HFF-Myc (cell line): ENCODE measurements at regions not wholly inside any gene's neighbourhood (a gene's known extent, or its start where the extent isn't known, plus 50 kb on each side); places are given as distances from the start of the nearest gene placed in this dataset.
A peak's percentile ranks its signal among the peaks of the same experiment; 100 is the strongest.

Experiments
- DNase-seq: peaks from one replicate; pipeline ENCODE4 v3.0.0-alpha.2; 2011; ENCODE audit warnings: low read depth; ENCODE audit errors: extremely low read depth
- H3K4me3 ChIP-seq: replicated peaks from 2 replicates; pipeline ENCODE4 v1.5.1; 2011; ENCODE audit warnings: low read depth, mild to moderate bottlenecking, control low read depth, low read length
- CTCF ChIP-seq: IDR thresholded peaks from 2 replicates; pipeline ENCODE4 v1.5.1; 2012; ENCODE audit warnings: mild to moderate bottlenecking, low read depth, low read length, control low read depth; ENCODE audit errors: missing control alignments

- H3K4me3 ChIP-seq = peak overlapping the region; percentile 5; the same call in 1 of the 2 replicates
- peak; percentile 69 for DNase-seq
- TF ChIP-seq CTCF = no peak
These were observed 97.1 kb downstream of the ENC1 start for GRCh38 chr5:74543162-74543995.

- DNase-seq = no peak
- no peak overlapping the region for H3K4me3 ChIP-seq
- TF ChIP-seq CTCF = no peak
These were observed 98.0 kb downstream of the ENC1 start for GRCh38 chr5:74542482-74542881.

GRCh38 chr5:74541381-74541781, 99.1 kb downstream of the ENC1 start:
- H3K4me3 ChIP-seq = no peak overlapping the region
- no peak for TF ChIP-seq CTCF
- peak; percentile 61 for DNase-seq

GRCh38 chr5:74540622-74541021, 99.9 kb downstream of the ENC1 start:
- TF ChIP-seq CTCF = no peak
- DNase-seq = no peak
- no peak overlapping the region for H3K4me3 ChIP-seq

GRCh38 chr5:74539986-74540385, 100.5 kb downstream of the ENC1 start:
- H3K4me3 ChIP-seq = no peak overlapping the region
- DNase-seq = no peak
- no peak for TF ChIP-seq CTCF

- H3K4me3 ChIP-seq = no peak overlapping the region
- no peak for TF ChIP-seq CTCF
- no peak for DNase-seq
These were observed 102.3 kb downstream of the ENC1 start for GRCh38 chr5:74538206-74538661.
